ENCODE measurements at regions not wholly inside any gene's neighbourhood (a gene's known extent, or its start where the extent isn't known, plus 50 kb on each side); places are given as distances from the start of the nearest gene placed in this dataset.

DNA sequence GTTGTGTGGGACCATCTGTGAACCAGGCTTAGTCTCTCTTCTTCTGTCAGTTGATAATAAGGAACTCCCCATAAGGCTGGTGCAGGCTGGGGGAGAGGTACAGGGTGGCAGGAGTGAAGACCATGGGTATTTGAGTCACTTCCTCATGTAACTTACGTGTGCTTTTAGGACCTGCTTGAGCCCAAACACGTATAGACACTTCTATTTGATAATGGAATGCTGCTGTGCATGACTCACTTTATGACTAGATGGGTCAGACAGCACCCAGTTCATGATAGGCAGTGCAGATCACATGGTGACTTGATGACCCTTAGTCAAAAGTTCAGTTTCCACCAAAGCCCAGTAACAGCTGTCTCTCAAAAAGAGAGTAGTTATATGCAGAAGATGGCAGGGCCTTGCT, 490.9 kb downstream of the ZBBX start:
- TF ChIP-seq, protein P1, sequence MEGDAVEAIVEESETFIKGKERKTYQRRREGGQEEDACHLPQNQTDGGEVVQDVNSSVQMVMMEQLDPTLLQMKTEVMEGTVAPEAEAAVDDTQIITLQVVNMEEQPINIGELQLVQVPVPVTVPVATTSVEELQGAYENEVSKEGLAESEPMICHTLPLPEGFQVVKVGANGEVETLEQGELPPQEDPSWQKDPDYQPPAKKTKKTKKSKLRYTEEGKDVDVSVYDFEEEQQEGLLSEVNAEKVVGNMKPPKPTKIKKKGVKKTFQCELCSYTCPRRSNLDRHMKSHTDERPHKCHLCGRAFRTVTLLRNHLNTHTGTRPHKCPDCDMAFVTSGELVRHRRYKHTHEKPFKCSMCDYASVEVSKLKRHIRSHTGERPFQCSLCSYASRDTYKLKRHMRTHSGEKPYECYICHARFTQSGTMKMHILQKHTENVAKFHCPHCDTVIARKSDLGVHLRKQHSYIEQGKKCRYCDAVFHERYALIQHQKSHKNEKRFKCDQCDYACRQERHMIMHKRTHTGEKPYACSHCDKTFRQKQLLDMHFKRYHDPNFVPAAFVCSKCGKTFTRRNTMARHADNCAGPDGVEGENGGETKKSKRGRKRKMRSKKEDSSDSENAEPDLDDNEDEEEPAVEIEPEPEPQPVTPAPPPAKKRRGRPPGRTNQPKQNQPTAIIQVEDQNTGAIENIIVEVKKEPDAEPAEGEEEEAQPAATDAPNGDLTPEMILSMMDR (IDR thresholded peaks at IDR 0.05): no peak
- TF ChIP-seq POLR2A (IDR thresholded peaks at IDR 0.05): no peak
- no peak for TF ChIP-seq POLR2AphosphoS5 (IDR thresholded peaks at IDR 0.05; ENCODE audit: insufficient read depth in 1 of 2, low read depth in 1 of 2)

All from vagina (tissue), 2 donors.